Trophoblast cell (in vitro differentiated cells and primary cell): ENCODE measurements at regions not wholly inside any gene's neighbourhood (a gene's known extent, or its start where the extent isn't known, plus 50 kb on each side); places are given as distances from the start of the nearest gene placed in this dataset.

Experiments
- DNase-seq, 2 donors: peaks; one replicate each; pipeline ENCODE4 v3.0.0-alpha.2; 2016
- H2AFZ ChIP-seq: 2 replicates; pipeline ENCODE4 v1.6.1; 2013; ENCODE audit warnings: low read length, moderate library complexity, mild to moderate bottlenecking; ENCODE audit not compliant: insufficient read depth, poor library complexity
- H2AK5ac ChIP-seq: 2 replicates; pipeline ENCODE4 v1.6.1; 2013; ENCODE audit warnings: mild to moderate bottlenecking, low read length
- H2BK120ac ChIP-seq: 2 replicates; pipeline ENCODE4 v1.6.1; 2013; ENCODE audit warnings: low read length, mild to moderate bottlenecking, moderate library complexity; ENCODE audit not compliant: insufficient read depth, poor library complexity
- H2BK12ac ChIP-seq: 2 replicates; pipeline ENCODE4 v1.6.1; 2013; ENCODE audit warnings: mild to moderate bottlenecking, low read length, moderate library complexity
- H2BK5ac ChIP-seq: 2 replicates; pipeline ENCODE4 v1.6.1; 2013; ENCODE audit warnings: low read length, low read depth, moderate library complexity, mild to moderate bottlenecking; ENCODE audit not compliant: poor library complexity
- H3K14ac ChIP-seq: 2 replicates; pipeline ENCODE4 v1.6.1; 2013; ENCODE audit warnings: mild to moderate bottlenecking, low read length
- H3K18ac ChIP-seq: 2 replicates; pipeline ENCODE4 v1.6.1; 2013; ENCODE audit warnings: mild to moderate bottlenecking, low read length
- H3K23ac ChIP-seq: 2 replicates; pipeline ENCODE4 v1.6.1; 2013; ENCODE audit warnings: low read length
- H3K27ac ChIP-seq: 2 replicates; pipeline ENCODE4 v1.5.1; 2013; ENCODE audit warnings: low read depth, mild to moderate bottlenecking, inconsistent platforms, low read length, moderate library complexity
- H3K27me3 ChIP-seq: 2 replicates; pipeline ENCODE4 v1.6.1; 2013; ENCODE audit warnings: inconsistent platforms, mild to moderate bottlenecking, low read length, moderate library complexity; ENCODE audit not compliant: insufficient read depth
- H3K36me3 ChIP-seq, 2 experiments: 1 replicate in 1 of 2; 2 replicates in 1 of 2; pipeline ENCODE4 v1.6.1; 2013; ENCODE audit warnings: low read length in 2 of 2, mild to moderate bottlenecking in 2 of 2, moderate library complexity in 1 of 2; ENCODE audit not compliant: insufficient read depth in 2 of 2, control insufficient read depth in 1 of 2
- H3K4ac ChIP-seq: 2 replicates; pipeline ENCODE4 v1.6.1; 2013; ENCODE audit warnings: low read depth, mild to moderate bottlenecking, low read length, moderate library complexity
- H3K4me1 ChIP-seq, 2 experiments: 1 replicate in 1 of 2; 2 replicates in 1 of 2; pipeline ENCODE4 v1.6.1; 2013; ENCODE audit warnings: low read length in 2 of 2, mild to moderate bottlenecking in 2 of 2, moderate library complexity in 1 of 2; ENCODE audit not compliant: insufficient read depth in 2 of 2, control insufficient read depth in 1 of 2
- H3K4me2 ChIP-seq: 2 replicates; pipeline ENCODE4 v1.6.1; 2013; ENCODE audit warnings: inconsistent platforms, mild to moderate bottlenecking, low read length, moderate library complexity
- H3K4me3 ChIP-seq: 2 replicates; pipeline ENCODE4 v1.5.1; 2013; ENCODE audit warnings: mild to moderate bottlenecking, low read depth, low read length, inconsistent platforms
- H3K79me1 ChIP-seq: one replicate; pipeline ENCODE4 v1.6.1; 2013; ENCODE audit warnings: low read length
- H3K79me2 ChIP-seq: 2 replicates; pipeline ENCODE4 v1.6.1; 2013; ENCODE audit warnings: low read length, mild to moderate bottlenecking; ENCODE audit not compliant: control insufficient read depth, insufficient read depth, poor library complexity
- H3K9ac ChIP-seq: 2 replicates; pipeline ENCODE4 v1.6.1; 2013; ENCODE audit warnings: mild to moderate bottlenecking, low read length
- H3K9me3 ChIP-seq: 2 replicates; pipeline ENCODE4 v1.6.1; 2013; ENCODE audit warnings: low read depth, mild to moderate bottlenecking, control low read depth, inconsistent platforms, low read length; ENCODE audit not compliant: insufficient read depth
- H4K12ac ChIP-seq: 2 replicates; pipeline ENCODE4 v1.6.1; 2013; ENCODE audit warnings: low read depth, mild to moderate bottlenecking, low read length, moderate library complexity
- H4K8ac ChIP-seq: 2 replicates; pipeline ENCODE4 v1.6.1; 2013; ENCODE audit warnings: low read depth, mild to moderate bottlenecking, low read length, moderate library complexity
- H4K91ac ChIP-seq: one replicate; pipeline ENCODE4 v1.6.1; 2013; ENCODE audit warnings: low read depth, mild to moderate bottlenecking, low read length, moderate library complexity
- WGBS: extraction: QIAGEN DNeasy Blood & Tissue Kit; methylation state at CpG from one replicate; pipeline ENCODE4 v1.1.7; 2013; ENCODE audit warnings: missing lambda C conversion rate; ENCODE audit not compliant: insufficient read length, insufficient coverage; ENCODE audit errors: extremely low coverage; 5-methylcytosine and 5-hydroxymethylcytosine counted together

DNA sequence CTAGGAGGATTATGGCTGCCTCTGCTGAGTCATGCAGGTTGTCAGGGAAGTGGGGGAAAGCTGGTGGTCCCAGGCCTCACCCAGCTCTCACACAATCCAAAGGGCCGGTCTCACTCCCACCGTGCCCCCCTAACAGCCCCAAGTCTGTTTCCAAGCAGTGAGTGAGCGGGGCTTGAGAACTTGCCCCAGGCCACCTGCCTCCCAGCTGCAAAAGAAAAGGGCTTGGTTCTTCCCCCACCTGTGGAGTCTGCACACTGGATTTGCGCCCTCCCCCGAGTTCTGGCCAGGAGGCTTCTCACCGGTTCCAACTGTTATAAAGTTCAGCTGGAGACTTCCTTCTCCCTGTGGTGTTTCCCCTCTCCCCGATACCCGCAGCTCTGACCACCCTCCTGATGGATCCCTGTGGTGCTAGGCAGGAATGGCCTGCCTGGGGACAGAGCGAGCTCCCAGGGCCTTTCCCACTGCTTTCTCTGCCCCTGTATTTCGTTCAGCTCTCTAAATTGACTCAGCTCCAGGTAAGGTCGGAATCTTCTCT, 222.3 kb downstream of the BARHL2 start:
- Histone ChIP-seq H3K4me1 (peaks cover 0 to 2% of the 10 kb centered on the region in 2 experiments), H3K14ac (no peak overlapping the region), H2AK5ac (no peak overlapping the region), H2BK120ac (no peak overlapping the region), H3K27ac (no peak overlapping the region), H3K36me3 (no peaks in the 10 kb centered on the region), H3K4ac (no peak overlapping the region), H3K4me3 (no peak overlapping the region), H3K27me3 (no peaks in the 10 kb centered on the region), H3K4me2 (no peak overlapping the region), H4K8ac (no peak overlapping the region), H3K23ac (no peak overlapping the region), H3K79me1 (no peaks in the 10 kb centered on the region), H2BK12ac (no peak overlapping the region), H3K9me3 (no peaks in the 10 kb centered on the region), H4K91ac (no peak overlapping the region), H2AFZ (no peak overlapping the region), H3K79me2 (no peaks in the 10 kb centered on the region), H2BK5ac (no peak overlapping the region), H3K18ac (no peak overlapping the region), H4K12ac (no peak overlapping the region), H3K9ac (no peak overlapping the region)
- WGBS = no CpG with 5 or more reads among the region's 11 CpGs
- DNase-seq = no peak

- no peak overlapping the region for H3K4me2 ChIP-seq
- DNase-seq = no peak
- H3K79me2 ChIP-seq = no peaks in the 10 kb centered on the region
- H3K4ac ChIP-seq = no peak overlapping the region
- no peak overlapping the region for H2BK120ac ChIP-seq
- H3K9me3 ChIP-seq = no peaks in the 10 kb centered on the region
- no peak overlapping the region for H3K23ac ChIP-seq
- H3K14ac ChIP-seq = no peak overlapping the region
- no peak overlapping the region for H3K9ac ChIP-seq
- no peak overlapping the region for H4K8ac ChIP-seq
- H4K12ac ChIP-seq = no peak overlapping the region
- H2BK12ac ChIP-seq = no peak overlapping the region
- no peaks in the 10 kb centered on the region for H3K4me1 ChIP-seq
- H4K91ac ChIP-seq = no peak overlapping the region
- no peak overlapping the region for H2AK5ac ChIP-seq
- no peaks in the 10 kb centered on the region for H3K36me3 ChIP-seq
- H3K79me1 ChIP-seq = no peaks in the 10 kb centered on the region
- no peak overlapping the region for H3K27ac ChIP-seq
- H3K18ac ChIP-seq = no peak overlapping the region
- H2BK5ac ChIP-seq = no peak overlapping the region
- H3K27me3 ChIP-seq = no peaks in the 10 kb centered on the region
- H3K4me3 ChIP-seq = no peak overlapping the region
- WGBS = no CpG with 5 or more reads among the region's 5 CpGs
- no peak overlapping the region for H2AFZ ChIP-seq
Observed at GRCh38 chr1:90488451-90488850, 228.7 kb downstream of the BARHL2 start.

GRCh38 chr1:90486996-90487395, 230.1 kb downstream of the BARHL2 start:
- Histone ChIP-seq H2AK5ac (no peak overlapping the region), H3K9me3 (no peaks in the 10 kb centered on the region), H3K4me3 (no peak overlapping the region), H3K18ac (no peak overlapping the region), H2BK120ac (no peak overlapping the region), H3K4me1 (no peaks in the 10 kb centered on the region), H3K27ac (no peak overlapping the region), H3K27me3 (no peaks in the 10 kb centered on the region), H3K79me1 (no peaks in the 10 kb centered on the region), H3K9ac (no peak overlapping the region), H2BK12ac (no peak overlapping the region), H3K4ac (no peak overlapping the region), H4K12ac (no peak overlapping the region), H3K23ac (no peak overlapping the region), H3K4me2 (no peak overlapping the region), H2BK5ac (no peak overlapping the region), H3K36me3 (no peaks in the 10 kb centered on the region), H4K91ac (no peak overlapping the region), H4K8ac (no peak overlapping the region), H2AFZ (no peak overlapping the region), H3K14ac (no peak overlapping the region), H3K79me2 (no peaks in the 10 kb centered on the region)
- DNase-seq = no peak
- no CpG with 5 or more reads among the region's 3 CpGs for WGBS

DNA sequence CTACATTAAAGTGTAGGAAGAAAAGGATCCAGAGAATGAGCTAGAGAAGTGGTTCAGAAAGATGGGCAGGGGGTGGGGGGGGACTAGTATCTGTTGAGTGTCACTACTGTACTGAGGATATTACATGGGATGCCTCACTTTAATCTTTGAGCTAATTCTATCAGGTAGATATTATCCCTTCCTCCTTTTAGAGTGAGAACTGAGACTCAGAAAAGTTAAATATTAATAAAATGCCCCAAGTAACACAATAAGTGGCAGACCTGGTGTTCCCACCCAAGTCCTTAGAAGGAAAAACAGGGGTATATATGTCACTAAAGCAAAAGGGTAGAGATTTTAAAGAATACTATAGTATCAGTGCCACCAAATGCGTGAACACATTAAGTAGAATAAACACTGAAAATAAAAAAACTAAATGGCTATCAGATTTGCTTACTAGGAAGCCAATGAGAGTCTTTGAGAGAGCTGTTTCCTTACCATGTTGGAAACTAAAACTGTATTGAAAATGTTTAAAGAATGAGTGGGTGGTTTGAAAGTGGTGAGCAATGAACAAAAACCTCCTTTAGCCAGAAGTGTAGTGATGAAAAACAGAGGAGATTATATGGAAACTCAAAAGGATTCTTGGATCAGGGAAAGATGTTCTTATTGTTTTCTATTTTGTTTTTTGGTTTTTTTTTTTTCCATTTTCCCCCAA, 230.8 kb downstream of the BARHL2 start:
- Histone ChIP-seq H3K79me2 (no peaks in the 10 kb centered on the region), H3K4me3 (no peak overlapping the region), H3K4ac (no peak overlapping the region), H2AFZ (no peak overlapping the region), H2BK5ac (no peak overlapping the region), H3K27ac (no peak overlapping the region), H3K36me3 (no peaks in the 10 kb centered on the region), H3K14ac (no peak overlapping the region), H3K27me3 (no peaks in the 10 kb centered on the region), H2BK120ac (no peak overlapping the region), H3K9ac (no peak overlapping the region), H2BK12ac (no peak overlapping the region), H3K4me1 (no peaks in the 10 kb centered on the region), H3K79me1 (no peaks in the 10 kb centered on the region), H3K23ac (no peak overlapping the region), H2AK5ac (no peak overlapping the region), H4K12ac (no peak overlapping the region), H4K8ac (no peak overlapping the region), H3K18ac (no peak overlapping the region), H3K4me2 (no peak overlapping the region), H3K9me3 (no peaks in the 10 kb centered on the region), H4K91ac (no peak overlapping the region)
- no CpG with 5 or more reads among the region's 1 CpG for WGBS
- no peak for DNase-seq
